Mesendoderm (in vitro differentiated cells): ENCODE measurements at regions not wholly inside any gene's neighbourhood (a gene's known extent, or its start where the extent isn't known, plus 50 kb on each side); places are given as distances from the start of the nearest gene placed in this dataset.
A peak's percentile ranks its signal among the peaks of the same experiment; 100 is the strongest.

ENCODE experiments used
- DNase-seq: peaks from one replicate; pipeline ENCODE4 v3.0.0; 2013
- H2AK5ac ChIP-seq: 2 replicates; pipeline ENCODE4 v1.6.1; 2013; ENCODE audit warnings: low read length, inconsistent platforms
- H2BK120ac ChIP-seq: 2 replicates; pipeline ENCODE4 v1.6.1; 2013; ENCODE audit warnings: low read depth, mild to moderate bottlenecking, low read length, moderate library complexity, mixed read lengths
- H2BK15ac ChIP-seq: replicated peaks from 2 replicates; pipeline ENCODE4 v1.6.1; 2013; ENCODE audit warnings: low read depth, mild to moderate bottlenecking, moderate library complexity
- H2BK5ac ChIP-seq: 2 replicates; pipeline ENCODE4 v1.6.1; 2013; ENCODE audit warnings: low read length, inconsistent platforms
- H3K18ac ChIP-seq: 2 replicates; pipeline ENCODE4 v1.6.1; 2013; ENCODE audit warnings: mild to moderate bottlenecking, low read length, mixed read lengths
- H3K23ac ChIP-seq: one replicate; pipeline ENCODE4 v1.6.1; 2013; ENCODE audit warnings: low read length
- H3K27ac ChIP-seq: 2 replicates; pipeline ENCODE4 v1.5.1; 2013; ENCODE audit warnings: low read depth, mild to moderate bottlenecking, inconsistent platforms, low read length, moderate library complexity
- H3K27me3 ChIP-seq: 2 replicates; pipeline ENCODE4 v1.6.1; 2013; ENCODE audit warnings: low read length, control low read depth, mild to moderate bottlenecking, inconsistent platforms; ENCODE audit not compliant: insufficient read depth, poor library complexity
- H3K36me3 ChIP-seq: 2 replicates; pipeline ENCODE4 v1.6.1; 2013; ENCODE audit warnings: low read length, inconsistent platforms; ENCODE audit not compliant: control insufficient read depth, insufficient read depth
- H3K4ac ChIP-seq: one replicate; pipeline ENCODE4 v1.6.1; 2013; ENCODE audit warnings: low read depth, mild to moderate bottlenecking, low read length, moderate library complexity
- H3K4me1 ChIP-seq: 2 replicates; pipeline ENCODE4 v1.6.1; 2013; ENCODE audit warnings: low read depth, low read length, inconsistent platforms; ENCODE audit not compliant: control insufficient read depth
- H3K4me2 ChIP-seq: 2 replicates; pipeline ENCODE4 v1.6.1; 2013; ENCODE audit warnings: low read length
- H3K4me3 ChIP-seq: 2 replicates; pipeline ENCODE4 v1.5.1; 2013; ENCODE audit warnings: mild to moderate bottlenecking, low read length
- H3K56ac ChIP-seq: one replicate; pipeline ENCODE4 v1.6.1; 2013; ENCODE audit warnings: low read length
- H3K79me1 ChIP-seq: 2 replicates; pipeline ENCODE4 v1.6.1; 2013; ENCODE audit warnings: low read length, inconsistent platforms
- H3K79me2 ChIP-seq: 2 replicates; pipeline ENCODE4 v1.6.1; 2013; ENCODE audit warnings: mild to moderate bottlenecking, low read length; ENCODE audit not compliant: control insufficient read depth, insufficient read depth
- H3K9ac ChIP-seq: 2 replicates; pipeline ENCODE4 v1.6.1; 2013; ENCODE audit warnings: low read length, inconsistent platforms
- H4K5ac ChIP-seq: one replicate; pipeline ENCODE4 v1.6.1; 2013; ENCODE audit warnings: low read length
- H4K8ac ChIP-seq: one replicate; pipeline ENCODE4 v1.6.1; 2013; ENCODE audit warnings: low read depth, mild to moderate bottlenecking, control low read depth, low read length, moderate library complexity
- WGBS: extraction: QIAGEN DNeasy Blood & Tissue Kit; methylation state at CpG from one replicate; pipeline ENCODE4 v1.1.7; 2013; ENCODE audit warnings: low lambda C conversion rate, missing lambda C conversion rate; ENCODE audit not compliant: insufficient coverage; ENCODE audit errors: extremely low coverage; 5-methylcytosine and 5-hydroxymethylcytosine counted together

DNA sequence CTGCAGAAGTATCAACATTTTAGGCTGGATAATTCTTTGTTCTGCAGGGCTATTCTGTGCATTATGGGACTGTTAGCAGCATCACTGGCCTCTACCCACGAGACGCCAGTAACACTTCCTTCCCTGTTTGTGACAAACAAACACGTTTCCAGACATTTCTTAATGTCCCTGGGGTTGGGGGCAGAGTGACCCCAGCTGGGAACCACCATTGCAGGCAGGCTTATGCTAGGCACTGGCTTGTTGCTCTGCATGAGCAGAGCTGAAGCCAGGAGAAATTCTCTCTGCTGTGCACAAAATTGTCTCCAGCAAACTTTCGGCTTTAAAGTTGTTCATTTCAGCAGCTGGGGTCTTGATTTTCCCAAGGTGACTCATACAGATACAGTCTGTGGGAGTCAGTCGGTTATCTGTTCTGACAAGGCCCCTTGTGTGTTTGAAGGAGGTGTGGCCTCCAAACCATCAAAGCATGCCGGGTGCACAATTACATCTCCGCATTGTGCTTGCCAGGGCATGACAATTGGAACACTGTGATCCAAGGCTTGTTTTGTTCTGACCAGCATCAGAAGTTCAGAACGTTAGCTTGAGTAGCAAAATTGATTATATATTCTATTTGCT is 156.4 kb upstream of the BOD1L1 start:
- Histone ChIP-seq H3K4ac (no peak overlapping the region), H2AK5ac (no peak overlapping the region), H2BK5ac (no peak overlapping the region), H4K5ac (no peak overlapping the region), H2BK120ac (no peak overlapping the region), H3K23ac (no peak overlapping the region), H3K56ac (no peak overlapping the region), H2BK15ac (no peak overlapping the region), H3K4me3 (no peak overlapping the region), H3K18ac (no peak overlapping the region), H3K4me1 (no peaks in the 10 kb centered on the region), H3K4me2 (no peak overlapping the region), H3K79me1 (no peaks in the 10 kb centered on the region), H3K36me3 (no peaks in the 10 kb centered on the region), H3K9ac (no peak overlapping the region), H3K27ac (no peak overlapping the region), H3K79me2 (no peaks in the 10 kb centered on the region), H3K27me3 (no peaks in the 10 kb centered on the region), H4K8ac (no peak overlapping the region)
- no CpG with 5 or more reads among the region's 8 CpGs for WGBS
- DNase-seq: no peak

DNA sequence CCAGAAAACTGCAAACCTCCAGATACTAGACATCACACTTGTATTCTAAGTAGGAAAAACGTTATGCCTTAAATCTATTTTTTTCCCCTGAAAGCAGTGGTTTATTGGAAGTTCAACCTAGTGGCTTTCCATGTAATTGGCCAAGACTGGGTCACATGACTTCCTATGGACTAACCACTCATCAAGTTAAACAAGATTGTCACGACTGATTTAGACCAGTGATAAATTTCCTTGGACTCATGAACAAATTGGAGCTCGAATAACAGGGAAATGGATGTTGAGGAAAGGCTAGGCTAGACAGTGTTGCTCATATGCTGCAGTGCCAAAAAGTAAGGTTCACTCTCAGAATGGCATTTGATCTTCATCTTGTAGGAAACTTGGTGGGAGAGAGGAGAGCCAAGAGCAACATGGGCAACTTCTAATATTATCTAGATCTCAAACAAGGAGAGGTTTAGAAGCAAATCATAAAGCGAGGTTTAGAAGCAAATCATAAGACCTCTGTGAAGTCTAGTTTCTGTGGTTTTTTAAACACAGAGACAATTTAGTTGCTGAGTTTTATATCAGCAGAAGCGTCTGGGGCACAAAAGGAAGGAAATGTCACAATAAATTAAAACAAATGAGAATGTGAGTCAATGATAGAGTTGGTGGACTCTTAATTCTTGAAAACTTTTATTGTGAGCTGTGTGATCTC is 165.6 kb upstream of the BOD1L1 start:
- no peak overlapping the region for H2BK120ac ChIP-seq
- H3K27me3 ChIP-seq: no peaks in the 10 kb centered on the region
- no peak overlapping the region for H3K4me3 ChIP-seq
- no peaks in the 10 kb centered on the region for H3K36me3 ChIP-seq
- H2AK5ac ChIP-seq: no peak overlapping the region
- no peak overlapping the region for H3K18ac ChIP-seq
- no peak overlapping the region for H3K4me2 ChIP-seq
- no CpG with 5 or more reads among the region's 5 CpGs for WGBS
- no peak overlapping the region for H2BK15ac ChIP-seq
- no peak overlapping the region for H3K23ac ChIP-seq
- DNase-seq: no peak
- peaks cover 3% of the 10 kb centered on the region for H3K4me1 ChIP-seq
- no peak overlapping the region for H3K27ac ChIP-seq
- H4K8ac ChIP-seq: no peak overlapping the region
- no peaks in the 10 kb centered on the region for H3K79me1 ChIP-seq
- no peak overlapping the region for H3K56ac ChIP-seq
- no peak overlapping the region for H2BK5ac ChIP-seq
- no peak overlapping the region for H4K5ac ChIP-seq
- no peak overlapping the region for H3K4ac ChIP-seq
- no peaks in the 10 kb centered on the region for H3K79me2 ChIP-seq
- no peak overlapping the region for H3K9ac ChIP-seq

DNA sequence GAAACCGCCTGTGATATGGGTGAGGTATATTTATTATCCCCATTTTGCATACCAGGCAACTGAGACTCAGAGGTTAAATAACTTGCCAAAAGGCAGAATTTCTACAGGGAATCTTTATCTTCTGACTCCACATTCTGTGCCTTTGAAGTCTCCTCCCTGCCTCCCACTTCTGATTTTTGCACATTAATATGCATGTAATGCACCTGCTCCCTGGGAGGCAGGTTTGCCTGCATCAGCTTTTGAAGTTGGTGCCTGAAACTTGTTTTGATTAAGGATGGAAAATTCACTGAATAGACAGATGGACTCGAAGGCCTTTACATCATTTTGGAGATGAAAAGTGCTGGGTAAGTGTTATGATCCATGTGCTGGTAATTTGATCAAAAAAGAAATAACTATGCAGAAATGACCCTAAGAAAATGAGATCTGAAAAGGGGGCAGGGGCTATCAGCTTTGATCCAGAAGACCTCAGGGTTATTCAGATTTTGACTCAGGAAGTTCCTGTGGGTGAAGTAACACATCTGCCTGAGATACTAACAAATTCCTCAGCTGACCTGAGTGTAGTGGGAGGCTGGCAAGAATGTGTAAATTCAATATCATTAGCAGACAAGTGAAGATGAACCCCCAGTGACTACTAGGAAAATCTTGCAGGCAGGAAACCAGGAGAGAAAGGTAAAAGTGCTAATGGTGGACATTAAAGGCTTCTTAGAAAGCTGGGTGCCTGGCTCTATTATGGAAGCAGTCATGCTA is 167.5 kb upstream of the BOD1L1 start:
- Histone ChIP-seq H3K18ac (no peak overlapping the region), H3K4ac (no peak overlapping the region), H3K4me2 (no peak overlapping the region), H3K9ac (no peak overlapping the region), H3K36me3 (no peaks in the 10 kb centered on the region), H3K4me3 (no peak overlapping the region), H3K56ac (no peak overlapping the region), H2BK120ac (no peak overlapping the region), H3K79me2 (no peaks in the 10 kb centered on the region), H2BK5ac (no peak overlapping the region), H3K4me1 (peaks cover 3% of the 10 kb centered on the region), H3K23ac (no peak overlapping the region), H3K79me1 (no peaks in the 10 kb centered on the region), H2BK15ac (no peak overlapping the region), H4K8ac (no peak overlapping the region), H3K27ac (no peak overlapping the region), H3K27me3 (no peaks in the 10 kb centered on the region), H2AK5ac (no peak overlapping the region), H4K5ac (no peak overlapping the region)
- DNase-seq: peak; percentile 78
- WGBS: no CpG with 5 or more reads among the region's 2 CpGs

DNA sequence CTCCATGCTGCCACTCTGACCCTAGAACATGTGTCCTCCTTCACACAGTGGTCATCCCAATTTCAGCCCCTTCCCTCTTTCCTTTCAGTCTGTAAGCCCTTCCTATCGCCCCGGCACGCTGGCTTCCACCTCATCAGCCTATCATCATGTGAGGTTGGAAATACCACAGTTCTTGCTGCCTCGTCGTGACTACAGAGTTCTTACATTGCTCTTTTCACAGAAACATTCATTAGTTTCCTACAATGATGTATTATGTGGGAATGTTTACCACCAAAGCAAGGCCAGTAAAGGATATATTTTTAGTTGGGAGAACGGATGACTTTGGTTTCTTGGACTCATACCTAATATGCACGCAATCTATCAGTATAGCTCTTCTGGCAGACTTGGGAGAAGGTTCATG is 169.5 kb upstream of the BOD1L1 start:
- DNase-seq: no peak
- H3K56ac ChIP-seq: no peak overlapping the region
- no peak overlapping the region for H3K4me2 ChIP-seq
- no peak overlapping the region for H2BK5ac ChIP-seq
- H3K4me1 ChIP-seq: peaks cover 3% of the 10 kb centered on the region
- H4K5ac ChIP-seq: no peak overlapping the region
- no peak overlapping the region for H4K8ac ChIP-seq
- H3K4me3 ChIP-seq: no peak overlapping the region
- H2BK15ac ChIP-seq: no peak overlapping the region
- no peak overlapping the region for H3K23ac ChIP-seq
- no peak overlapping the region for H3K18ac ChIP-seq
- H3K79me1 ChIP-seq: no peaks in the 10 kb centered on the region
- H3K36me3 ChIP-seq: no peaks in the 10 kb centered on the region
- no peak overlapping the region for H3K4ac ChIP-seq
- no peak overlapping the region for H2BK120ac ChIP-seq
- no CpG with 5 or more reads among the region's 7 CpGs for WGBS
- H3K27ac ChIP-seq: no peak overlapping the region
- no peak overlapping the region for H3K9ac ChIP-seq
- no peak overlapping the region for H2AK5ac ChIP-seq
- H3K79me2 ChIP-seq: no peaks in the 10 kb centered on the region
- no peaks in the 10 kb centered on the region for H3K27me3 ChIP-seq

DNA sequence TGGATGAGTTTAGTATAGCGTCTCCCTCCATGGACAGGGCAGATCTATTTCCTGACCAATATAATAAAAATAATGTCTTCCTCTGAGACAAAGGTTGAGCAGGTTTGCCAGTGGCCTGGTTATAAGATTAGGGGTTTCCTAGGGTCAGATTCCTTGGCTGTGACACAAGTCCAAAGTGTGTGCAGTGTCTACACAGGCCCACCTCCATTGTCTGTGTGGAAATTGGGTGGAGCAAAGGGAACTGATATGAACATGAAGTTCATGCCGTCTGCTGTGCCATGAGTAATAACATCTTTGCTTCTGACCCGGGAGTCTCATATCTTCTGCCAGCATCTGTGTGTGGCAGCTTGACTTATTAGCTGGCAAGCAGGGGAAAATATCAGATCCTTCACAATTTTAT is 187.7 kb upstream of the BOD1L1 start:
- Histone ChIP-seq H4K5ac (no peak overlapping the region), H3K36me3 (no peaks in the 10 kb centered on the region), H4K8ac (no peak overlapping the region), H3K4ac (no peak overlapping the region), H3K27me3 (no peaks in the 10 kb centered on the region), H3K56ac (no peak overlapping the region), H3K79me2 (no peaks in the 10 kb centered on the region), H3K79me1 (no peaks in the 10 kb centered on the region), H2BK5ac (no peak overlapping the region), H3K4me2 (no peak overlapping the region), H2BK15ac (no peak overlapping the region), H3K4me3 (no peak overlapping the region), H3K23ac (no peak overlapping the region), H3K9ac (no peak overlapping the region), H3K4me1 (no peaks in the 10 kb centered on the region), H2AK5ac (no peak overlapping the region), H3K27ac (no peak overlapping the region), H2BK120ac (no peak overlapping the region), H3K18ac (no peak overlapping the region)
- no CpG with 5 or more reads among the region's 3 CpGs for WGBS
- no peak for DNase-seq
